ENCODE measurements at regions not wholly inside any gene's neighbourhood (a gene's known extent, or its start where the extent isn't known, plus 50 kb on each side); places are given as distances from the start of the nearest gene placed in this dataset.
A peak's percentile ranks its signal among the peaks of the same experiment; 100 is the strongest.

GRCh38 chr6:149230712-149231460 is 86.6 kb upstream of the TAB2 start:
- no peak for DNase-seq (ENCODE audit: low read depth)
- no peak overlapping the region for H3K4me3 ChIP-seq (ENCODE audit: low read length)
- TF ChIP-seq, protein P1, sequence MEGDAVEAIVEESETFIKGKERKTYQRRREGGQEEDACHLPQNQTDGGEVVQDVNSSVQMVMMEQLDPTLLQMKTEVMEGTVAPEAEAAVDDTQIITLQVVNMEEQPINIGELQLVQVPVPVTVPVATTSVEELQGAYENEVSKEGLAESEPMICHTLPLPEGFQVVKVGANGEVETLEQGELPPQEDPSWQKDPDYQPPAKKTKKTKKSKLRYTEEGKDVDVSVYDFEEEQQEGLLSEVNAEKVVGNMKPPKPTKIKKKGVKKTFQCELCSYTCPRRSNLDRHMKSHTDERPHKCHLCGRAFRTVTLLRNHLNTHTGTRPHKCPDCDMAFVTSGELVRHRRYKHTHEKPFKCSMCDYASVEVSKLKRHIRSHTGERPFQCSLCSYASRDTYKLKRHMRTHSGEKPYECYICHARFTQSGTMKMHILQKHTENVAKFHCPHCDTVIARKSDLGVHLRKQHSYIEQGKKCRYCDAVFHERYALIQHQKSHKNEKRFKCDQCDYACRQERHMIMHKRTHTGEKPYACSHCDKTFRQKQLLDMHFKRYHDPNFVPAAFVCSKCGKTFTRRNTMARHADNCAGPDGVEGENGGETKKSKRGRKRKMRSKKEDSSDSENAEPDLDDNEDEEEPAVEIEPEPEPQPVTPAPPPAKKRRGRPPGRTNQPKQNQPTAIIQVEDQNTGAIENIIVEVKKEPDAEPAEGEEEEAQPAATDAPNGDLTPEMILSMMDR (IDR thresholded peaks at IDR 0.05; ENCODE audit: insufficient read depth, low read depth, low read length, missing control alignments): no peak

DNA sequence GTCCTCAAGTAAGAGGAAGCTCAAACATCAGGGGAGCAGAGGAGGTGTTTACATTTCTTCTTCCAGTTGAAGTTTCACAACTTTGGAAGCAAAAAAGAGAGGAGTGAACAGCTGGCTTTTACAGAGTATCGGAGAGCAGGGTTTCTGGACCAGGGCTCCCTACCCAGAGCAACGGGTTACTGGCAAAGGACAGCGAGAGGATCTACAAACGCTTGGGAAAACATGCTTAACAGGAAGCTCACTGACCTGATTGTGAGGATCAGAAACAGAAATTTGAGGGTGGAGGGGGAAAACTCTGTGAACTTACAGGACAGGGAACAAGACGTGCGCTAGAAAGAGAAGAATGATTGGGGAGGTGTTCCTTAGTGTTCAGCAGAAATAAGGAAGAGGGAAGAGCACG is 85.7 kb upstream of the TAB2 start:
- H3K4me3 ChIP-seq (ENCODE audit: low read length): no peak overlapping the region
- DNase-seq (ENCODE audit: low read depth): no peak
- TF ChIP-seq, protein P1 (IDR thresholded peaks at IDR 0.05; ENCODE audit: insufficient read depth, low read depth, low read length, missing control alignments): no peak

- no peak overlapping the region for H3K4me3 ChIP-seq (ENCODE audit: low read length)
- TF ChIP-seq, protein P1 (IDR thresholded peaks at IDR 0.05; ENCODE audit: insufficient read depth, low read depth, low read length, missing control alignments): no peak
- peak; percentile 87 for DNase-seq (ENCODE audit: low read depth)
Measured at GRCh38 chr6:149233056-149233715, 84.3 kb upstream of the TAB2 start.

GRCh38 chr6:149234051-149234962 is 83.2 kb upstream of the TAB2 start:
- TF ChIP-seq, protein P1 (IDR thresholded peaks at IDR 0.05; ENCODE audit: insufficient read depth, low read depth, low read length, missing control alignments): no peak
- DNase-seq (ENCODE audit: low read depth): peak; percentile 78
- H3K4me3 ChIP-seq (ENCODE audit: low read length): no peak overlapping the region

- TF ChIP-seq, protein P1 (IDR thresholded peaks at IDR 0.05; ENCODE audit: insufficient read depth, low read depth, low read length, missing control alignments): no peak
- peak; percentile 84 for DNase-seq (ENCODE audit: low read depth)
- no peak overlapping the region for H3K4me3 ChIP-seq (ENCODE audit: low read length)
Measured at GRCh38 chr6:149235130-149235561, 82.4 kb upstream of the TAB2 start.

- DNase-seq (ENCODE audit: low read depth): no peak
- TF ChIP-seq, protein P1 (IDR thresholded peaks at IDR 0.05; ENCODE audit: insufficient read depth, low read depth, low read length, missing control alignments): no peak
- H3K4me3 ChIP-seq (ENCODE audit: low read length): no peak overlapping the region
Measured at GRCh38 chr6:149236589-149236988, 80.9 kb upstream of the TAB2 start.
